Peyer's patch (tissue), 4 donors: ENCODE measurements at regions not wholly inside any gene's neighbourhood (a gene's known extent, or its start where the extent isn't known, plus 50 kb on each side); places are given as distances from the start of the nearest gene placed in this dataset.

ENCODE experiments used
- DNase-seq, 3 donors: peaks; one replicate each; pipeline ENCODE4 v3.0.0-alpha.2; 2017 to 2019
- H3K27ac ChIP-seq, 4 donors: fragments of 200-600 bp; sonication (generic); one replicate each; pipeline ENCODE4 v1.5.1; 2016 to 2019
- H3K27me3 ChIP-seq, 2 donors: fragments of 200-600 bp; sonication (generic); one replicate each; pipeline ENCODE4 v1.5.1; 2019
- H3K36me3 ChIP-seq, 3 donors: fragments of 200-600 bp; sonication (generic); one replicate each; pipeline ENCODE4 v1.5.1; 2016 to 2019
- H3K4me1 ChIP-seq, 4 donors: fragments of 200-600 bp; sonication (generic); one replicate each; pipeline ENCODE4 v1.5.1; 2016 to 2019
- H3K4me3 ChIP-seq, 4 donors: fragments of 200-600 bp; sonication (generic); 1 replicate in 3 of 4; 2 replicates in 1 of 4; pipeline ENCODE4 v1.5.1; 2016 to 2019; ENCODE audit warnings: mild to moderate bottlenecking in 1 of 4
- H3K9me3 ChIP-seq, 4 donors: fragments of 200-600 bp; sonication (generic); one replicate each; pipeline ENCODE4 v1.5.1; 2016 to 2019; ENCODE audit warnings: mild to moderate bottlenecking in 1 of 4
- POLR2A ChIP-seq, 2 donors: fragments of 450-650 bp; IDR thresholded peaks; one replicate each; pipeline ENCODE4 v1.5.1; 2017; ENCODE audit warnings: antibody characterized with exemption in 2 of 2, mild to moderate bottlenecking in 2 of 2, moderate library complexity in 2 of 2
- TF ChIP-seq, protein P1 (sequence below), 6 experiments: fragments of 450-650 bp in 4 of 6; fragments of 200-600 bp in 2 of 6; sonication (generic) in 1 of 6; IDR thresholded peaks; one replicate each; pipeline ENCODE4 v1.5.1; 2017 to 2019; ENCODE audit warnings: antibody characterized with exemption in 6 of 6, mild to moderate bottlenecking in 3 of 6, moderate library complexity in 1 of 6

DNA sequence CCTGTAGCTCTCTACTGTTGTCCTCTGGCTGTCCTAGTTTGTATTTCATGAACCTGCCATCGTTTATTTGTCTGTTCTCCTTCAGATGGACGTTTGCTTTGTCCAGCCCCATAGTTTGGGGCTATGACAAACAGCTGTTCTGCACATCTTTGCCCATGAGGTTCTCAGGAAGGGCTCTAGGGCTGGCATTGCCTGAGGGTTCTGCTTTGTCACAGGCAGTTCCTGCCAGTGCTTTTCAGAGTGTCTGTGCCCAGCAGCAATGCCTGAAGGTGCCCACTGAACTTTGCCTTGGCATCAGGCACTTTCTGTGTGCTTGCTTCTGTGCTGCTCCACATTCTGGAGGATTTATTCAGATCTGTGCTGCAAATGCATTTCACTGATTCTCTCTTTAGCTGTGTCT lies 361.3 kb downstream of the TMEM121 start:
- TF ChIP-seq, protein P1, sequence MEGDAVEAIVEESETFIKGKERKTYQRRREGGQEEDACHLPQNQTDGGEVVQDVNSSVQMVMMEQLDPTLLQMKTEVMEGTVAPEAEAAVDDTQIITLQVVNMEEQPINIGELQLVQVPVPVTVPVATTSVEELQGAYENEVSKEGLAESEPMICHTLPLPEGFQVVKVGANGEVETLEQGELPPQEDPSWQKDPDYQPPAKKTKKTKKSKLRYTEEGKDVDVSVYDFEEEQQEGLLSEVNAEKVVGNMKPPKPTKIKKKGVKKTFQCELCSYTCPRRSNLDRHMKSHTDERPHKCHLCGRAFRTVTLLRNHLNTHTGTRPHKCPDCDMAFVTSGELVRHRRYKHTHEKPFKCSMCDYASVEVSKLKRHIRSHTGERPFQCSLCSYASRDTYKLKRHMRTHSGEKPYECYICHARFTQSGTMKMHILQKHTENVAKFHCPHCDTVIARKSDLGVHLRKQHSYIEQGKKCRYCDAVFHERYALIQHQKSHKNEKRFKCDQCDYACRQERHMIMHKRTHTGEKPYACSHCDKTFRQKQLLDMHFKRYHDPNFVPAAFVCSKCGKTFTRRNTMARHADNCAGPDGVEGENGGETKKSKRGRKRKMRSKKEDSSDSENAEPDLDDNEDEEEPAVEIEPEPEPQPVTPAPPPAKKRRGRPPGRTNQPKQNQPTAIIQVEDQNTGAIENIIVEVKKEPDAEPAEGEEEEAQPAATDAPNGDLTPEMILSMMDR (IDR thresholded peaks at IDR 0.05) = no peak
- TF ChIP-seq POLR2A (IDR thresholded peaks at IDR 0.05) = no peak
- no peaks in the 10 kb centered on the region for H3K36me3 ChIP-seq

GRCh38 chr14:105888151-105888550 lies 361.8 kb downstream of the TMEM121 start:
- peak in 1 of 3 donors; percentile 17 for DNase-seq
- Histone ChIP-seq H3K27me3 (no peaks in the 10 kb centered on the region), H3K9me3 (no peaks in the 10 kb centered on the region), H3K4me1 (no peaks in the 10 kb centered on the region), H3K36me3 (no peaks in the 10 kb centered on the region), H3K4me3 (no peak overlapping the region), H3K27ac (no peak overlapping the region)
- no peak for TF ChIP-seq POLR2A (IDR thresholded peaks at IDR 0.05)
- TF ChIP-seq, protein P1 (IDR thresholded peaks at IDR 0.05) = no peak

More for the DNA sequence above, 361.3 kb downstream of the TMEM121 start:
- Histone ChIP-seq H3K4me1 (no peaks in the 10 kb centered on the region), H3K4me3 (no peak overlapping the region), H3K27ac (no peak overlapping the region), H3K27me3 (no peaks in the 10 kb centered on the region), H3K9me3 (no peaks in the 10 kb centered on the region)
- peak in 1 of 3 donors; percentile 5 for DNase-seq

GRCh38 chr14:105888784-105889665 lies 362.6 kb downstream of the TMEM121 start:
- Histone ChIP-seq H3K9me3 (no peaks in the 10 kb centered on the region), H3K36me3 (no peaks in the 10 kb centered on the region), H3K27ac (no peak overlapping the region), H3K4me1 (no peaks in the 10 kb centered on the region), H3K27me3 (no peaks in the 10 kb centered on the region), H3K4me3 (no peak overlapping the region)
- TF ChIP-seq, protein P1 (IDR thresholded peaks at IDR 0.05) = no peak
- no peak for TF ChIP-seq POLR2A (IDR thresholded peaks at IDR 0.05)
- peak in 2 of 3 donors; percentile 15 to 31 for DNase-seq

DNA sequence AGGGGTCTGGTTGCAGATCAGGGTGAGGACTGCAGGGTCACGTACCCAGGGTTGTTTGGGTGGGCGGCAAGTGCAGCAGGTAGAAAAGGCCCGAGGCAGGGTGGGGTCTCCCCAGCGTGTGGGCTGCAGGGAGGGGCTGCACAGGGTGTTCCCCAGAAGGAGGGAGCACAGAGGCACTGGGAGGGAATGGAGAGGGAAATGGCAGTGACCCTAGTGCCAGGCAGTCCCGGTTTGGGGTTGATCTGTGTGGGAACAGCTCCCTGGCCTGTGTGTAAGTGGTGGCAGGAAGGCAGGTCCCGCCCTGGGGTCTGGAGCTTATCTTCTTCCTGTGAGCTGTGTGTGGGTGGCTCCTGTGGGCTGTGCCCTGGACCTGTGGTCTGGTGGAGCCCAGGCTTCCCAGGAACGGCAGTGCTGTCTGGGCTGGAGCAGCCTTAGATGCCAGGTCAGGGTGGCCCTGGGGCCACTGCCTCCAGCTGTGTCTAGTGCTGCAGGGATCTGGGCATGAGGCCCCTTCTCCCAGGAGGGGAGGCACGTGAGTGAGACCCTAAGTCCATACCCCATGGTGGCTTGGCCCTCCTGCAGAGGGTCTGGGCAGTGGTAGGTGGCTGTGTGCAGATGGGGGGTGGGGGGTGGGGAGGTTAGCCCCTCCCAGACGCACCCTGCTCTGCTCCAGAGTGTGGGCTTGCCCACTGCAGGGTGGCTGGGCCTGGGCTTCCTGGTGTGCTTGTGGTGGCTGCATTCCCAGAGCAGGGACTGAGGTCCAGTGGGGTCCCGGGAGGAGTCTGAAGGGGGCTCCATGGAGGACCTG lies 363.5 kb downstream of the TMEM121 start:
- peak in 2 of 3 donors; percentile 34 to 42 for DNase-seq
- H3K4me3 ChIP-seq = no peak overlapping the region

DNA sequence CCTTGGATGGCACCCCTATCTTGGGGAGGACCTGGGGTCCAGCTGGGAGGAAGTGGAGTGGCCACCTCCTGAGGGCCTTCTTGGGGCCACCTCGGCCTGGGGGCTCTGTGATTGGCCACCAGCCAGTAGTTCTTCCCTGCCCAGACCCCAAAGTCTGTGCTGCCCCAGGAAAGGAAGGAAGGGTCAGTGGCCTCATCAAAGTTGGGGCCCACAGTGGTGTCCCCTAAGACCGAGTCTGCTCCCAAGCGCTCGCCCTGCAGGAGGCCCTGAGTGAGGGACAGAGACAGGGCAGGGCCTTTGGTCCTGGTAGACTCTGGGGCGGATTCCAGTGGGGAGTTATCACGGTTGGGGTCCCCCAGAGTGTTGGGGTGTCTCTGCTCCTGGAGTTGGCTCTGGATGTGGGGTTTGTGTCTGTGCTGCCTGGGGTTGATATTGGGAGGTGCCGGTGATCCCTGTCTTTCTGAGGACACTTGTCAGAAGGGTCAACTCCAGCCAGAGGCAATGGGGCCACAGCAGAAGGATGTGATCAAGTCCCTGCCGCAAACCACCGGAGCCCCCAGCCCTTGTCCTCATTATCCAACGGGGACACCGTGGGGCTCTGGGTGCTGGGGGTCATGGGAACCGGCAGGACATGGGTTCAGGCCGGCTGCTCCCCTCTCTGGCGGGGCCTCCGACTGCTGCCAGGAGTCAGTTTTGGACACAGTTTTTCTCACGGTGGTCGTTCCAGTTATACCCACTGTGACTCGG lies 364.3 kb downstream of the TMEM121 start:
- H3K9me3 ChIP-seq = no peaks in the 10 kb centered on the region
- no peak overlapping the region for H3K27ac ChIP-seq
- TF ChIP-seq, protein P1 (IDR thresholded peaks at IDR 0.05) = no peak
- no peak for TF ChIP-seq POLR2A (IDR thresholded peaks at IDR 0.05)
- H3K36me3 ChIP-seq = no peaks in the 10 kb centered on the region
- no peak overlapping the region for H3K4me3 ChIP-seq
- no peaks in the 10 kb centered on the region for H3K4me1 ChIP-seq
- no peaks in the 10 kb centered on the region for H3K27me3 ChIP-seq
- peak in 2 of 3 donors; percentile 31 to 36 for DNase-seq

More for the DNA sequence above, 363.5 kb downstream of the TMEM121 start:
- Histone ChIP-seq H3K4me1 (no peaks in the 10 kb centered on the region), H3K36me3 (no peaks in the 10 kb centered on the region), H3K9me3 (no peaks in the 10 kb centered on the region), H3K27me3 (no peaks in the 10 kb centered on the region), H3K27ac (no peak overlapping the region)
- TF ChIP-seq, protein P1 (IDR thresholded peaks at IDR 0.05) = no peak
- TF ChIP-seq POLR2A (IDR thresholded peaks at IDR 0.05) = no peak
